HEK293 (cell line): ENCODE measurements at regions not wholly inside any gene's neighbourhood (a gene's known extent, or its start where the extent isn't known, plus 50 kb on each side); places are given as distances from the start of the nearest gene placed in this dataset.

Source experiments
- BCL11A ChIP-seq: fragments of 450-650 bp; formaldehyde crosslinking; IDR thresholded peaks from 2 replicates; pipeline ENCODE4 v1.5.1; 2016; ENCODE audit warnings: low read depth, missing biosample characterization, missing genetic modification characterization
- GLIS1 ChIP-seq: fragments of 450-650 bp; formaldehyde crosslinking; IDR thresholded peaks from 2 replicates; pipeline ENCODE4 v1.5.1; 2016; ENCODE audit warnings: missing biosample characterization, missing genetic modification characterization
- RBAK ChIP-seq: fragments of 450-650 bp; formaldehyde crosslinking; IDR thresholded peaks from 2 replicates; pipeline ENCODE4 v1.5.1; 2016; ENCODE audit warnings: missing biosample characterization, missing genetic modification characterization
- ZFP3 ChIP-seq: fragments of 450-650 bp; formaldehyde crosslinking; IDR thresholded peaks from 2 replicates; pipeline ENCODE4 v1.5.1; 2016; ENCODE audit warnings: low read depth, missing biosample characterization, missing genetic modification characterization
- ZNF10 ChIP-seq: fragments of 450-650 bp; formaldehyde crosslinking; IDR thresholded peaks from 2 replicates; pipeline ENCODE4 v1.5.1; 2017; ENCODE audit warnings: missing biosample characterization, missing genetic modification characterization
- ZNF133 ChIP-seq: fragments of 450-650 bp; formaldehyde crosslinking; IDR thresholded peaks from 2 replicates; pipeline ENCODE4 v1.5.1; 2016; ENCODE audit warnings: missing biosample characterization, missing genetic modification characterization
- ZNF791 ChIP-seq: fragments of 450-650 bp; formaldehyde crosslinking; IDR thresholded peaks from 2 replicates; pipeline ENCODE4 v1.5.1; 2016; ENCODE audit warnings: missing biosample characterization, missing genetic modification characterization
- TF ChIP-seq, protein P1 (sequence below): fragments of 450-650 bp; formaldehyde crosslinking; IDR thresholded peaks from 2 replicates; pipeline ENCODE4 v1.5.1; 2016; ENCODE audit warnings: missing biosample characterization, missing genetic modification characterization
- TF ChIP-seq, protein P2 (sequence below): fragments of 450-650 bp; formaldehyde crosslinking; IDR thresholded peaks from 2 replicates; pipeline ENCODE4 v1.5.1; 2016; ENCODE audit warnings: missing biosample characterization, missing genetic modification characterization, low read depth
- TF ChIP-seq, protein P3 (sequence below): IDR thresholded peaks from 2 replicates; pipeline ENCODE4 v1.6.1; 2011; ENCODE audit warnings: mild to moderate bottlenecking, low read depth, low read length, borderline replicate concordance
- TF ChIP-seq, protein P4 (sequence below): fragments of 450-650 bp; IDR thresholded peaks from 2 replicates; pipeline ENCODE4 v1.5.1; 2018; ENCODE audit warnings: missing biosample characterization, missing genetic modification characterization
- TF ChIP-seq, protein P5 (sequence below): fragments of 450-650 bp; formaldehyde crosslinking; IDR thresholded peaks from 2 replicates; pipeline ENCODE4 v1.5.1; 2016; ENCODE audit warnings: missing biosample characterization, missing genetic modification characterization

DNA sequence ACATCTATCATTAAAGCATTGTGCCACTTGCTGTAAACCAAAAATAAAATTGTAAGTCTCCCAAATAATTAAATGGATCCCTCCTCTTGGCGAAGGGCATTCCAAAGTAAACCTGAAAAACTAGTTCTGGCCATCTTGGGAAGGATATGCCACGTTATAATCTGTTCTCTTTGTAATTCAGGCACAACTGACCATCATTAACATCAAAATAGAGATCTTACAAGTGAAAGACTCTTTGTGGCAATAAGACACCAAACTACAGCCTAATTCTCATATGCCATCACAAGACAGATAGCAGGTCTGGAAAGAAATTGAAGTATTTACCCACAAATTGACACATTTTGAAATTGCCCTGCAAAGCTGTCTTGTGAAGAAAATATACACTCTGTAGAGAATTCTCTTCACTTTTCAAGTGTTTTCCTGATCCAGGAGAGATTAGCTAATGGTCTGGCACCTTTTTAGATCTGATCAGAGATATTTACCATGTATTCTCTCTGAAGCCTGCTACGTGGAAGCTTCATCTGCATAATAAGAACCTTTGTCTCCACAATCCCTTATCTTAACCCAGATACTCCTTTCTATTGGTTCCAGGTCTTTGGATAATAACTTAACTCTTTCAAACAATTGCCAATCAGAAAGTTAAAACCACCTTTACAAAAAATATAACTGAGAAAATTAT, 630.4 kb upstream of the CCDC179 start:
- no peak for TF ChIP-seq ZNF133
- TF ChIP-seq, protein P1, sequence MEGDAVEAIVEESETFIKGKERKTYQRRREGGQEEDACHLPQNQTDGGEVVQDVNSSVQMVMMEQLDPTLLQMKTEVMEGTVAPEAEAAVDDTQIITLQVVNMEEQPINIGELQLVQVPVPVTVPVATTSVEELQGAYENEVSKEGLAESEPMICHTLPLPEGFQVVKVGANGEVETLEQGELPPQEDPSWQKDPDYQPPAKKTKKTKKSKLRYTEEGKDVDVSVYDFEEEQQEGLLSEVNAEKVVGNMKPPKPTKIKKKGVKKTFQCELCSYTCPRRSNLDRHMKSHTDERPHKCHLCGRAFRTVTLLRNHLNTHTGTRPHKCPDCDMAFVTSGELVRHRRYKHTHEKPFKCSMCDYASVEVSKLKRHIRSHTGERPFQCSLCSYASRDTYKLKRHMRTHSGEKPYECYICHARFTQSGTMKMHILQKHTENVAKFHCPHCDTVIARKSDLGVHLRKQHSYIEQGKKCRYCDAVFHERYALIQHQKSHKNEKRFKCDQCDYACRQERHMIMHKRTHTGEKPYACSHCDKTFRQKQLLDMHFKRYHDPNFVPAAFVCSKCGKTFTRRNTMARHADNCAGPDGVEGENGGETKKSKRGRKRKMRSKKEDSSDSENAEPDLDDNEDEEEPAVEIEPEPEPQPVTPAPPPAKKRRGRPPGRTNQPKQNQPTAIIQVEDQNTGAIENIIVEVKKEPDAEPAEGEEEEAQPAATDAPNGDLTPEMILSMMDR (tag by site-specific recombination) = no peak
- no peak for TF ChIP-seq ZNF791
- TF ChIP-seq, protein P2, sequence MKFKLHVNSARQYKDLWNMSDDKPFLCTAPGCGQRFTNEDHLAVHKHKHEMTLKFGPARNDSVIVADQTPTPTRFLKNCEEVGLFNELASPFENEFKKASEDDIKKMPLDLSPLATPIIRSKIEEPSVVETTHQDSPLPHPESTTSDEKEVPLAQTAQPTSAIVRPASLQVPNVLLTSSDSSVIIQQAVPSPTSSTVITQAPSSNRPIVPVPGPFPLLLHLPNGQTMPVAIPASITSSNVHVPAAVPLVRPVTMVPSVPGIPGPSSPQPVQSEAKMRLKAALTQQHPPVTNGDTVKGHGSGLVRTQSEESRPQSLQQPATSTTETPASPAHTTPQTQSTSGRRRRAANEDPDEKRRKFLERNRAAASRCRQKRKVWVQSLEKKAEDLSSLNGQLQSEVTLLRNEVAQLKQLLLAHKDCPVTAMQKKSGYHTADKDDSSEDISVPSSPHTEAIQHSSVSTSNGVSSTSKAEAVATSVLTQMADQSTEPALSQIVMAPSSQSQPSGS = no peak
- TF ChIP-seq, protein P3, sequence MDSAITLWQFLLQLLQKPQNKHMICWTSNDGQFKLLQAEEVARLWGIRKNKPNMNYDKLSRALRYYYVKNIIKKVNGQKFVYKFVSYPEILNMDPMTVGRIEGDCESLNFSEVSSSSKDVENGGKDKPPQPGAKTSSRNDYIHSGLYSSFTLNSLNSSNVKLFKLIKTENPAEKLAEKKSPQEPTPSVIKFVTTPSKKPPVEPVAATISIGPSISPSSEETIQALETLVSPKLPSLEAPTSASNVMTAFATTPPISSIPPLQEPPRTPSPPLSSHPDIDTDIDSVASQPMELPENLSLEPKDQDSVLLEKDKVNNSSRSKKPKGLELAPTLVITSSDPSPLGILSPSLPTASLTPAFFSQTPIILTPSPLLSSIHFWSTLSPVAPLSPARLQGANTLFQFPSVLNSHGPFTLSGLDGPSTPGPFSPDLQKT = no peak
- TF ChIP-seq RBAK = no peak
- TF ChIP-seq ZNF10 = no peak
- no peak for TF ChIP-seq BCL11A (tag by site-specific recombination)
- TF ChIP-seq ZFP3 (tag by site-specific recombination) = no peak
- TF ChIP-seq, protein P4, sequence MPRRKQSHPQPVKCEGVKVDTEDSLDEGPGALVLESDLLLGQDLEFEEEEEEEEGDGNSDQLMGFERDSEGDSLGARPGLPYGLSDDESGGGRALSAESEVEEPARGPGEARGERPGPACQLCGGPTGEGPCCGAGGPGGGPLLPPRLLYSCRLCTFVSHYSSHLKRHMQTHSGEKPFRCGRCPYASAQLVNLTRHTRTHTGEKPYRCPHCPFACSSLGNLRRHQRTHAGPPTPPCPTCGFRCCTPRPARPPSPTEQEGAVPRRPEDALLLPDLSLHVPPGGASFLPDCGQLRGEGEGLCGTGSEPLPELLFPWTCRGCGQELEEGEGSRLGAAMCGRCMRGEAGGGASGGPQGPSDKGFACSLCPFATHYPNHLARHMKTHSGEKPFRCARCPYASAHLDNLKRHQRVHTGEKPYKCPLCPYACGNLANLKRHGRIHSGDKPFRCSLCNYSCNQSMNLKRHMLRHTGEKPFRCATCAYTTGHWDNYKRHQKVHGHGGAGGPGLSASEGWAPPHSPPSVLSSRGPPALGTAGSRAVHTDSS (tag by site-specific recombination) = no peak
- no peak for TF ChIP-seq GLIS1 (tag by site-specific recombination)
- TF ChIP-seq, protein P5, sequence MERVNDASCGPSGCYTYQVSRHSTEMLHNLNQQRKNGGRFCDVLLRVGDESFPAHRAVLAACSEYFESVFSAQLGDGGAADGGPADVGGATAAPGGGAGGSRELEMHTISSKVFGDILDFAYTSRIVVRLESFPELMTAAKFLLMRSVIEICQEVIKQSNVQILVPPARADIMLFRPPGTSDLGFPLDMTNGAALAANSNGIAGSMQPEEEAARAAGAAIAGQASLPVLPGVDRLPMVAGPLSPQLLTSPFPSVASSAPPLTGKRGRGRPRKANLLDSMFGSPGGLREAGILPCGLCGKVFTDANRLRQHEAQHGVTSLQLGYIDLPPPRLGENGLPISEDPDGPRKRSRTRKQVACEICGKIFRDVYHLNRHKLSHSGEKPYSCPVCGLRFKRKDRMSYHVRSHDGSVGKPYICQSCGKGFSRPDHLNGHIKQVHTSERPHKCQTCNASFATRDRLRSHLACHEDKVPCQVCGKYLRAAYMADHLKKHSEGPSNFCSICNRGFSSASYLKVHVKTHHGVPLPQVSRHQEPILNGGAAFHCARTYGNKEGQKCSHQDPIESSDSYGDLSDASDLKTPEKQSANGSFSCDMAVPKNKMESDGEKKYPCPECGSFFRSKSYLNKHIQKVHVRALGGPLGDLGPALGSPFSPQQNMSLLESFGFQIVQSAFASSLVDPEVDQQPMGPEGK (tag by site-specific recombination) = no peak
